Prostate gland (tissue), 2 donors: ENCODE measurements at regions not wholly inside any gene's neighbourhood (a gene's known extent, or its start where the extent isn't known, plus 50 kb on each side); places are given as distances from the start of the nearest gene placed in this dataset.

Experiments used
- CTCF ChIP-seq, 4 experiments: fragments of 200-600 bp in 2 of 4; fragments of 450-650 bp in 2 of 4; sonication (generic) in 2 of 4; IDR thresholded peaks; 1 replicate in 3 of 4; 2 replicates in 1 of 4; pipeline ENCODE4 v1.5.1; 2016 to 2019; ENCODE audit warnings: antibody characterized with exemption in 4 of 4, mild to moderate bottlenecking in 2 of 4, moderate library complexity in 2 of 4
- POLR2A ChIP-seq: fragments of 450-650 bp; IDR thresholded peaks from one replicate; pipeline ENCODE4 v1.6.1; 2016; ENCODE audit warnings: antibody characterized with exemption, mild to moderate bottlenecking

GRCh38 chr14:44449680-44450079, 57.4 kb downstream of the FSCB start:
- TF ChIP-seq CTCF (IDR thresholded peaks at IDR 0.05): no peak
- TF ChIP-seq POLR2A: no peak
